Brain pericyte (primary cell): ENCODE measurements at regions not wholly inside any gene's neighbourhood (a gene's known extent, or its start where the extent isn't known, plus 50 kb on each side); places are given as distances from the start of the nearest gene placed in this dataset.
A peak's percentile ranks its signal among the peaks of the same experiment; 100 is the strongest.
"Not testable (repeated sequence)": the region's sequence is repeated elsewhere in the genome, so short reads cannot be mapped to it uniquely, and the experiment has no call there.

Experiments
- DNase-seq: peaks from one replicate; pipeline ENCODE4 v3.0.0-alpha.2; 2012; ENCODE audit warnings: low read depth, low spot score

DNA sequence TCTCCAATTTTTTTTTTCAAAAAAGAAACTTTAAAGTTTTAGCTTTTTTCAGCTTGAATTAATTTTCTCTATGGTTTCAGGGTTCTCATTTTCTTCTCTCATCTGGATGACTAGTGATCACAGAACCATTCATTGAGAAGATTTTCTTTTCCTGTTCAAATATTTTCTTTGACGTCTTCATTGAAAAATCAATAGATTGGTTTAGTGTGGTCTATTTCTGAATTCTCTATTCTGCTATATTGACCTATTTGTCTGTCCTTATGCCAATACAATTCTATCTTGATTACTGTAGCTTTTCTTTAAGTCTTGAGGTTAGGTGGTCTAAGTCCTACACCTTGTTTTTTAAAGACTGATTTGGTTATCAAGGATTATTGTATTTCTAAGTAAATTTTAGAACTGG, 150.2 kb upstream of the MAN1A1 start:
- DNase-seq, result no peak

DNA sequence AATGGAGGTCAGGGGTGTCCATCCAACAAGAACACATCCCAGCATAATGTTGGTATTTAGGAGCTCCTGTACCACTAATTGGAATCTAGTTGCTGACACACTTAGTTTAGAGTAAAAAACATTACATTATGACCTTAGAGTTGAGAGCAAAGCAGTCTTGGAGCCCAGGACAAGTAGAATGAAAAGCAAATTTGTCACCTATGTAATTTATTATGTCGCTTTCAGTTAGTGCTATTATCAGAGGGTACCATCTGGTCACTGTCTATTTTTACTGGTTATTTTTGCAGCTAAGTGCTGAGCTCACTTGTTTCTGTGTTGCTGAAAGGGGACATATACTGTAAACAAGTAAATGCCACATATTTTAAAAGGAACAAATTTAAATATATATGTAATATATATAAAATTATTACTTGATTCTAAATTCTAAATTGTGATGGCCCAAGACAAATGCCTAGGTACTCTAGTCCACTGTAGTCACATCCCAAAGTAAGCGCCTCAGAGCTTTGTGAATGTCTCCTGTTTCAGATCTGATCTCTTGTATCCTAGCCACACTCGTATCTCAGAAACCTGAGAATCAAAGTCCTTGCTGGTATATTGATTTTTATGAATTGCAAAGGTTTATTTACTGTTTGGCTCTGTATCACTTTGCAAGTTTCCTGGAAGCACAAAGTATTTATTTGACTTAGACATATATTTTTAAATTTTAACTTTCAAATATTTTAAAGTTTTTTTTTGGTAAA, 148.6 kb upstream of the MAN1A1 start:
- no peak for DNase-seq

DNA sequence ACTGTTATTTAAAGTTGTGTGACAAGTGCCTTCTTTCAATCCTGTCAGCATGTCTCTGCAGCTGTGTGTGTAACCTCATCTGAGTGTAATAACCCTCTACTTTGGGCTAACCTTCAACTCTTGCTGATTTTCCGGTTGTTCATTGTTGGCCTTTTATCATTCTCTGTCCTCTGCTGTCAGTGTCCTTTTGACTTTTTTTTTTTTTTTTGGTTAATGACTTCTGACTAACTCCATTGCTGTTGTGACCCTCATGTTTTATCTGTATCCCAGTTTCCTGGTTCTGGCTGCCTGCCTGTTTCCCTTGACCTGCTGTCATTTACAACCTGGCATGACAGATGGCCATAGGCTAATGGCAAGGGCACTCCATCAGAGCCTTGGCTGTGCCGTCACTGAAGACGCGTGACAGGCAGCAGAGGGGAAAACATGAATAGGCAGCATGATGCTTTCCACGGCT, 145.7 kb upstream of the MAN1A1 start:
- DNase-seq, result no peak

DNA sequence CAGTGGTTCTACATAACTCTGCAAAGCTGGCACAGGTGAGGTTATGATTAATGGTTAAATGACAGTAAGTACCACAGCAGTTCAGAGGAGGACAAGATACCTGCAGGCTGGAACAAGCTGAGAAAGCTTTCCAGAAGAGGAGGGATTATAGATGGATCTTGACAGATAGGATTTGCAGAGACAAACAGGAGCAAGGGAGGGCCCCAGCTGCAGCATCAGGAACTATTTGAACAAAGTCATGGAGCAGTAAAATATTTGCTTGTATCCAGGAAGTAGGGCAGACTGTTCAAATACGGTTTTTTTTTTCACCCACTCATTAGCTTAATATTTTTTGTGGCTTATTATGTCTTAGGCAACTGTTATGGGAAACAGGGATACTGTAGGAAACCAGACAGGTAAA, 144.4 kb upstream of the MAN1A1 start:
- no peak for DNase-seq

DNA sequence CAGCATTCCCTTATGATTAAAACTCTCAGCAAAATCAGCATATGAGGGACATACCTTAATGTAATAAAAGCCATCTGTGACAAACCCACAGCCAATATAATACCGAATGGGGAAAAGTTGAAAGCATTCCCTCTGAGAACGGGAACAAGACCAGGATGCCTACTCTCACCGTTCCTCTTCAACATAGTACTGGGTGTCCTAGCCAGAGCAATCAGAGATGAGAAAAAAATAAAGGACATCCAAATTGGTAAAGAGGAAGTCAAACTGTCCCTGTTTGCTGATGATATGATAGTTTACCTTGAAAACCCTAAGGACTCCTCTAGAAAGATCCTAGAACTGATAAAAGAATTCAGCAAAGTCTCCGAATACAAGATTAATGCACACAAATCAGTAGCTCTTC, 141.6 kb upstream of the MAN1A1 start:
- DNase-seq, result not testable (repeated sequence)

DNA sequence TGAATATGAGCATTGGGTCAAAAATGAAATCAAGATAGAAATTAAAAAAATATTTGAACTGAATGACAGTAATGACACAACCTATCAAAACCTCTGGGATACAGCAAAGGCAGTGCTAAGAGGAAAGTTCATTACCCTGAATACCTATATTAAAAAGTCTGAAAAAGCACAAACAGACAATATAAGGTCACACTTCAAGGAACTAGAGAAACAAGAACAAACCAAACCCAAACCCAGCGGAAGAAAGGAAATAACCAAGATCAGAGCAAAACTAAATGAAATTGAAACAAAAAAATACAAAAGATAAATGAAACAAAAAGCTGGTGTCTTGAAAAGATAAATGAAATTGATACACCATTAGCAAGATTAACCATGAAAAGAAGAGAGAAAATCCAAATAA, 140.5 kb upstream of the MAN1A1 start:
- not testable (repeated sequence) for DNase-seq

DNA sequence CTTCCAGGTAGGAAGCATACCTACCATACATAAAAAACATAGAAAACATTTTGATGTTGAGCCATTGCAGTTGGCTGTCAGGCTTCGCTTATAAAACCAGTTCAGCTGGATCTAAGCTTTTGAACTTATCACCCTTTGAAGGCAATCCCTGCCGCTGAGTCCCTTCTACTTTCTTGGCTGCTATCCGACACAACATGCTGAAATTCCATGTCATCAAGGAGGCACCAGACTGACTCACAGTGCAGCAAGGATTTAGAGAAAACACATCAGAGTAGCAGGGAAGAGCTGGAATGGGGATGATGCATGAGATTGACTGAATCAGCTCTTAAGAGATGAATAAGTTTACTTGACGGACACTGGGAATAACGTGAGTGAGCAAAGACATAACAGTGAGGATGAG, 135.0 kb upstream of the MAN1A1 start:
- DNase-seq, result peak; percentile 45

DNA sequence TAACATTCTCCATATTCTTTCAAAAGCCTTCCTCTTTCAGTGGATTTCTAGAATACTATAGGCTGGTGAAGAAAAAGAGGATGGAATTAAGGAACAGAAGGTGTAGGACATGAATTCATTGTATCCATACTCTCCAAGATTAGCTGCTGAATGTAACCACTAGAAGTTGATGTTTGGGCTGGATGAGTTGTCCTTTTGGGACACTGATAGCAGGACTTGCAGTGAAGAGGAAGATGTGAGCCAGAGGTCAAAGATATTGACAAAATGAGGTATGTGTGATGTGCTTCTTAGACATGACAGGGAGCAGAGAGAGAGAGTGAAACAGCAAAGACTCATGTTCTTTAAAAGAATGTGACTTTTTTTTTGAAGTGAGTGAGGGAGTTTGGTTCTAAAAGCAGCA, 134.3 kb upstream of the MAN1A1 start:
- no peak for DNase-seq

DNA sequence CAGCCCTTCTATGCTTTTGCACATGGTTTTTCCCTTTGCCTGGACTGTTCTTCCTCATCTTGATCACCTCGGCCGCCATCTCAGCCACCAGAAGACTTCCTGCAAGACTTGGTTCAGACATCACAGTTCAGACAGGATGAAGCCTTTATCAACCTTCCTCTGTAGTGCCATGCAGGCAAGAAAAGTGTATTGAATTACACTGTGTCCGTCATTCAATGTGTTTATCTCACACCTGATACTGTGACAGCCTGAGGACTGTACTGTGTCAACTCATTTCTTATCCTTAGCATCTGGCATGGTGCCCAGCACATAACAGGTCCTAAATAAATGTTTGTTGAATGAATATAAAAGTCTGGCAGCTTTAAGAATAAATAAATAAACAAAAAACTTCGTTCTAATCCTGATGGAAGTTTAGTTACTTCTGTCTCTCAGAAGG, 133.3 kb upstream of the MAN1A1 start:
- no peak for DNase-seq

DNA sequence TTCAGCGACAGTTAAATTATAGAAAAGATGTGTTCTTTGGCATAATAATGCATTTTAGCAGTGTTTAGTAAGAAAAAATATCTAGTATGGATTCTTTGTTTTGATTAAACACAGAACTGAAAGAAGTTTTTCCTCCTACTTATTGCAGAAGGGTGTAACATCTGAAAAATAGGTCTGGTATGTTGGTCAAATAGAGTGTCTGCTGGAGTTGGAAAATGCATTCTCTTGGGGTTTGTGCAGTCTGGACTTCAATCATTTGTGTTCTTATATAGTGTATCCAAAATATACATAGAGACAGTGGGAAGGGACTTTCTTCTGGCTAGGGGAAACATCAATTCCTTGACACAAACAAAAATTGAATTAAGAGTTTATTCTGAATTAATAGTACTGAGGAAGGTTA, 132.4 kb upstream of the MAN1A1 start:
- DNase-seq, result no peak

DNA sequence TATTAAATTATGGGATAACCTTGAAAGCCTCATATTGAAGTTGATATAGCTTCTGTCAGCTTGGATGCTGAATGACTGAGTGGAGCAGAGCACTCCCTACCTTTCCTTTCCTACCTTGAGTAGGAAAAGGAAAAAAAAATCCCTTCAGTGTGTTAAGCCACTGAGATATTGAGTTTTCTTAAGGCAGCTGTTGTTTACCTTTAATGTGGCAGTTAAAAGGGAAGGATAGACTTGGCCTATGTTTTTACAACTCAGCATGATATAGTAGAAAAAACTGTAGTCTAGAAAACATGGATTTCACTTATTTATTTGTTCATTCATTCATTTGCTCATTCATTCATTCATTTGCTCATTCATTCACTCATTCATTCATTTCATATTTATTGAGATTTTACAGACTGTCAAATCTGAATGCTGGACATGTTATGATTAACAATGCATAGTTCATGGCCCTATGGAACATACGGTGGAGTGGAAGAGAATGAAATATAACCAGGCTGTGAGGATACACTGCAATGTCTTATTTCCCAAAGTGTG, 131.5 kb upstream of the MAN1A1 start:
- no peak for DNase-seq

DNA sequence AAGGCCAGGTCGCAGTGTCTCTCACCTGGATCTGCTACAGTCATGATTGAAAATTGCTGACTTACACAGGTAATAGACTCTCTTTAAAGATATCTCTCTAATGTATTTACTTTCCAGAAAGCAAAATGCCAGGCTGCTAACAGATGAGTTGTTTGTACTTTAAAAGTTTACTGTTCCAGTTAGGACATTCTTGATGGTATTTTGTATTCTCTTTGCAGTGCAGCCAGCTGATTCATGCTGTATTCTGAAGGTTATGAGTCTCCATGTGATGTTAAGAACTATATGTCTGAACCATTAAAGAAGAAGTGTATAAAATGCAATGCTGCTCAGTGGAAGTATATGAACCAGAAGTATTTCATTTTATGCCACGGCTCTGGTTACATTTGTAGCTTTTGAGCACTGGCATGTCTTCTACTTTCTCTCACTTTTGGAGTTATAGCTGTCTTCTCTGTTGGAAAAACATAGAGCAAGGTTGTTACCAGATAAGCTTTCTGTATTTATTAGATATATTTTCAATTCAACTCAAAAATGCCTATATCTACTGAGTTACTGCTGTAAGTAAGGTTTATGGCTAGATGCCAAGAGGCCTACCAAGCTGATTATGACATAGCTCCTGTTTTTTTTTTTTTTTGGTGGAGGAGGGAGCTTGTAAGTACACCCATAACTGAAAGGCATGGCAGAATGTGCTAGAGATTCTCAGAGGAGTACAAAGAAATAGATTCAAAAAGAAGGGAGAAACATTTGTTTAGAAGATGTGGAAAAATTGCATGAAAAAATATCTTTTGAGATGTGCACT, 130.5 kb upstream of the MAN1A1 start:
- DNase-seq, result no peak

DNA sequence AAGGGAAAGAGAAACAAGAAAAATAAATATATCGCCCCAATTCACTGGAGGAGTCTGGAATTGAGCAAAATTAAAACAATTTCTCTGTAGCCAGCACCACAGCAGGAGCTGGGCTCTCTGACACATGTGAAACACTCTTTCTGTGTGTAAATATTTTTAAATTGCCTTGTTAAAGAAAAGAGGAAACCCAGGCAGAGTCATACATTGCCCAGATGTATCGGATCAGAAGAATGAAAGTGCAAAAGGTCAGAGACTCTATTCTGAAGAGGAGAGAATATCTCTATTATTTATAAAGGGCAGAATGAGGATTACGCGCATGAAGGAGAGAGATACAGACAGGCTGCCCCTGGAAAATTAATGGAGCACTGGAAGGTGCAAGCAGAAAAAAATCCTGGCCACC, 127.0 kb upstream of the MAN1A1 start:
- peak; percentile 40 for DNase-seq

DNA sequence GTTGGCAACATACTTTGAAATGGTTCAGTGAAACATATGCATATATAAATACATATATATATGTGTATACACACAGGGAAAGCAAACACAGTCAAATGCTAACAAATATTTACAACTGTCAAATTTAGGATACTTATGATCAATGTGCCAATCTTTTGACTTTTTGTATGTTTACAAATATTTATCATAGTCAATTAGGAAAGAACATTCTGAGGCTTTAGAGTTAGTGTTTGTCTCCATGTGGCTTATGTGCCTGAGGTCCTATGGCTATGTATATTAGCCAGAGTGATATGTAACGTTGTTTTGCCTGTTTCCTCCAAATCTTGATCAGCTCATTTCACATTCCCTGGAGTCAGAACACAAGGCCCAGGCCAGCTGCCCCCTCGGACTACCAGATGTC, 126.5 kb upstream of the MAN1A1 start:
- no peak for DNase-seq

DNA sequence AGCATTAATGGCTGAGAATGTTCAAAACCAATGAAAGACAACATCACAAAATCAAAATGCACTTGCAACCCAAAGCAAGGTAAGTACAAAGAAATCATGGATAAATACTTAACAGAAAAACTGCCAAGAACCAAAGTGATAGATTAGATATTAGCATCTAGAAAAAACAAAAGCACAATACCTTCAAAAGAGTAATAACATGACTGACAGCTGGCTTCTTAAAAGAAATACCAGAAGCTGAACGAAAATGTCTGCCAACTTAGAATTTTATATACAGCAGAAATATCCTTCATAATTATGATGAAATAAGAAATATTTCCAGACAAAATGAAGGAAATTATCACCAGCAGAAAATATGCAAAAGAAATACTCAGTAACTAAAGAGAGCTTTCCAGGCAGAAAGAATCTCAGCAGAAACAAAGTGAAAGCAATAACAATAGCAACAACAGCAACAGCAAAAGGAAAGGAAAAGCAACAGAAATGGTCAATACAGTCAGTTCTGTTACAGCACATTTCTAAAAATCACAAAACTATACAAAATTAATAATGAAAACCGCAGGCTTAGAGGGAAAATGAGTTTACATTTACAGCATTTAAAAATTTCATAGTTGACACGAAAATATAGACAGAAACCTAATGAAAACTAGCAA, 121.5 kb upstream of the MAN1A1 start:
- no peak for DNase-seq

DNA sequence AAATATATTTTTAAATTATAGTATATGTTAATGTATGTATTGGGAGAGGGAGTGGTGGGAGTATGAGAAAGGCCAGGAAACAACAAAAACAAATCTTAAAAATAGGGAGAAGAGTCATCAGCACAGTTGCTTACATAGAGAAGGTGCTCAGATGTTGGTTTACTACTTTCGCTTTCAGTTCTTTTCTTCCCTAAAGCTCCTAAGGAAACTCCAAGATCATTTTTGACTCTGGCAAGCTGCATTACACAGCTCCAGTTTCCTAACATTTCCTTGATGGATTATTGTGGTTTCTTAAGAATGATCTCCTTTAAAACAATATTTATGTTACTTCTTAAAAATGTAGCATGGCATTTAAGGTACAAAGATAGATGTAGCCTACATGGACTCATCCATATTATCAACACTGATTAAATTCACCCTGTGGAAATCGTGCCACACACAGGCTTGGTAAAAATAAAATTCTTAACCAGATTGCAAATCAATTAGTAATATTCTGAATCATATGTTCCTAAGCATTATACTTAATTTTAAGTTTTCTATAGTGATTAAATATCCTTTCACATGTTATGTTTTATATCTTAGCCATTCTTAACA, 118.0 kb upstream of the MAN1A1 start:
- no peak for DNase-seq

DNA sequence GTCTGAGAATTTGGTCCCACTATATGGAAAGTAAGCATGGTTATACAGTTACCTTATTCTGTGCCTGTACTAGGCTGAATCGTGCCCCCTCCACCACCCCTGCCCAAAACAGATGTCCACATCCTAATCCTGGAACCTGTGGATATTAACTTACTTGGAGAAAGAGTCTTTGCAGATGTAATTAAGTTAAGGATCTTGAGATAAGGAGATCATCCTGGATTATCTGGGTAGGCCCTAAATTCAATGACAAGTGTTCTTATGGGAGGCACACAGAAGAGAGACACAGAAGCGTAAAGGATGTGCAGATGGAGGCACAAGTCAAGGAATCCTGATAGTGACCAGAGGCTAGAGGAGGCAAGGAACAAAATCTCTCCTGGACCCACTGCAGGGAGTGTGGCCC, 116.7 kb upstream of the MAN1A1 start:
- DNase-seq, result no peak

DNA sequence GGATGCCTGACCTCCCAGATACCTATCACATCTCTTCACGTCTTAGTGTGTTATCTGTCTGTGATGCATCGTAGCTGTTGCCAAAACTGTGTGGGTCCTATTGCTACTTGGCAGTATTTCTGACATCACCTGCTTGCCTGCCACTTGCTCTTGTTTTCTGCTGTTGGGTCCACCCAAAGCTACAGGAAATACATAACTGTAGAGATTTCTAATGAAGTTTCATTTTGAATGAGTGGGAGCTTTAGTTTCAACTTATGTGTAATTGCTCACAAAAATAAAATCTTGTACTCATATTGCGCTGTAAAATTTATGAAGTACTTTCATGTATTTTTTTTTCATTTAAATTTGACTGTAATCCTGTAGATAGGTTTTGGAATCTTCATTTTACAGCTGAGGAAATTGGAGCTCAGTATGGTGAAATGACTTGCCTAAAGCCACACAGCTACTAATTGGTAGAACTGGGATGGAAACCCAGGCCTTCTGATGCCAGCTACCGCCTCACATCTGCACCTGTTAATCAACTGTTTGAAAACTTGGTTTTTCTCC, 113.6 kb upstream of the MAN1A1 start:
- no peak for DNase-seq

DNA sequence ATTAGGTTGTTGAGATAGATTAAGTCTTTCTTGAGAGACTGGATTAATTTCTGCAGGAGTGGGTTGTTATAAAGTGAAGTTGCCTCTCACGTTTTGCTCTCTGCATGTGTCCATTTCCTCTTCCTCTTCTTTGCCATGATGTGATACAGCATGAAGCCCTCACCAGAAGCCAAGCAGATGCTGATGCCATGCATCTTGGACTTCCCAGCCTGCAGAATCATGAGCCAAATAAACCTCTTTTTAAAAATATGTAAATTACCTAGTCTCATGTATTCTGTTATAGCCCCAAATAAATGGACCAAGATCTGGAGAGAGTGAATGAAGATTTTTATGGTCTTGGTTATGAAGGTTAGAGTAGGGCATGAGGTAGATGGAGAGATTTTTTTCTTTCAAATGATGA, 111.6 kb upstream of the MAN1A1 start:
- DNase-seq, result no peak

DNA sequence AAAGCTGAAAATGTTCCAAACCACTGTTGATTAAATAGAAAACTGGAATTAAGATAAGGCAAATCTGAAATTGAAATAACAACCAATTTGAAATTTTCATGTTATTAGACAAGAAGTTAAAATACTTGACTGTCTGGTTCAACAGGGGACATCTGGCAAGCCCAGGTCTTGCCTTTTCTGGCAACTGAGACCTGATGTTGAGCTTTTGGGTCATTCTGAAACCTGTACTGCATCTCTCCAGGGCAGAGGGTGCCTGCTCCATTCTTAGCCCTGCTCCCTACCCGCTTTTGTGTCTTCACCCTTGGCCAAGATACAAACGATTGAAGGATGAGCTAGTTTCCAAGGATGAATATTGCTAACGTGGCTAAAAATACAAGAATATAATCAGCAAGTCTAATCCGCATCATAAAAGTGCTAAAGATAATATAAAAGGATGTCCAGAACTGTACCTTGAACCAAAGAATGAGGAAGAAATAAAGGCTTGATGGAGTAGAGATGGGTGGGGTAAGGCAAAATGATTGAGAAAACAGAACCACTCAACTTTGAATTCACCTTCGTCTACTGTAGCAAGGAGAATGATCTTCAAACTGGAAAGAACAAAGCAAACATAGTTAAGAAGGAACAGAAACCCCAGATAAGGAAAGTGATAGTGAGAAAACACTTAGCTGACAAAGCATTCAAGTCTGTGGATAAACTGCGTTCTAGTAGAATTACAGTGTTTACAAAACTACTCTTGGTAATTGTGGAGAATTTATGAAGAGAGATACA, 109.8 kb upstream of the MAN1A1 start:
- DNase-seq, result no peak

DNA sequence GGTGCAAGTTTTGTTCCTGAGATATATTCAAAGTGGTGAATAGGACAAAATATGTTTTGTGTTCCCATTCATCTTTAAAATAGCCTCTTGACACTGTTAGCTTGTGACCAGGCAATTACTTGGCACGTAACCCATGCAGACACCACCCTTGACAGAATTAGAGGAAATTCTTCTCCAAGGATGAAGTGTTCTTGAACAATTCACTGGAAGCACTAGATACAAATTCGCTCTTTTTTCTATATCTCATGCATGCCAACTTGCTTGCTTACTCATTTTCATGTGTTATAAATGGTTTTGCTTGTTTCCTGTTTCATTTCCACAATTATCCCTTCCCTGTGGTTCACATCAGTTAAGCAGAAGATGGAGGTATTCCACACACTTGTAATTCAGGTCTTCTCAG, 105.2 kb upstream of the MAN1A1 start:
- DNase-seq, result no peak
